Neural crest cell (in vitro differentiated cells): ENCODE measurements at regions not wholly inside any gene's neighbourhood (a gene's known extent, or its start where the extent isn't known, plus 50 kb on each side); places are given as distances from the start of the nearest gene placed in this dataset.
A peak's percentile ranks its signal among the peaks of the same experiment; 100 is the strongest.

ENCODE experiments used
- DNase-seq: peaks from one replicate; pipeline ENCODE4 v3.0.0; 2021; ENCODE audit warnings: low read depth, mixed read lengths, low spot score
- H3K27ac Mint-ChIP-seq: one replicate; pipeline ENCODE4 v1.8.0; 2021; ENCODE audit warnings: mild to moderate bottlenecking, mixed read lengths; ENCODE audit not compliant: unreplicated experiment
- H3K27me3 Mint-ChIP-seq: 2 replicates; pipeline ENCODE4 v1.8.0; 2021; ENCODE audit warnings: low read depth, mild to moderate bottlenecking, mixed read lengths
- H3K36me3 Mint-ChIP-seq: 2 replicates; pipeline ENCODE4 v1.8.0; 2021; ENCODE audit warnings: low read depth, mild to moderate bottlenecking, mixed read lengths
- H3K4me1 Mint-ChIP-seq: 2 replicates; pipeline ENCODE4 v1.8.0; 2021; ENCODE audit warnings: mixed read lengths
- H3K4me3 Mint-ChIP-seq: one replicate; pipeline ENCODE4 v1.8.0; 2021; ENCODE audit warnings: mild to moderate bottlenecking, mixed read lengths
- H3K9me3 Mint-ChIP-seq: 2 replicates; pipeline ENCODE4 v1.8.0; 2021; ENCODE audit warnings: mixed read lengths
- TF ChIP-seq, protein P1 (sequence below): fragments of 200-600 bp; sonication (generic); conservative IDR thresholded peaks from 2 replicates; pipeline ENCODE4 v1.5.0; 2021; ENCODE audit warnings: antibody characterized with exemption, mild to moderate bottlenecking

DNA sequence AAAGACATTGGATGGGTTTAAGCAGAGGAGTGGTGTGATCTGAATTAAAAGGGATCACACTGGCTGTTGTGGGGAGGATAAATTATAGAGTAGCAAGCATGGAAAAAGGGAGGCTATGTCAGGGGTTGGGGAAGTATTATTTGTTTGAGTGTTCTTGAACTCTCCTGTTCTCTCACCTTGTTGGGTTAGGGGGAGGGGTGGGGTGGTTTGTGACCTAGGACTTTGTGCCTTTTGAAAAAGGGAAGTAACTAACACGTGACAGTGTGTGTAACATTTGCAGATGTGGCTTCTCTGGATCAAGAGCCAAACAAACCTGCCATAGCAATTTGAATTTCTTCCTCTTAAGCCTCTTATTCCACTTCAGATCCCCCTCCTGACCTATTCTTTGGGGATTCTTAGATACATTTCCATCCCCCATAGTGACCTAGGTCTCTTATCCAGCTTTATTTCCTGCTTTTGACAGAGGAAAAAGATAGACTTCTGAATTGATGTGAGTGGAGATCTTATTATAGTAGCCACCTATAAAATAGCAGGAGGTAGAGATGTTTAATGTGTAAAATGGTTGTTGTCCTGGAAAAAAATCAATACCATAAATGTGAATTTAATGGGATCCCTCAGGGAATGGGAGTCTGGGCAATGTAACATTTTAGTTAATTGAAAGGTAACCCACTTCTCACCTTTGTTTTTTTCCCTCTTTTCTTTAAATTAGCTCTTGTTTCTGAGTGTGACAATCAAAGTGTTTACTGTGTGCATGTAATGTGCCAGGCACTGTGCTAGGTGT, 120.4 kb downstream of the CT47B1 start:
- Mint-ChIP-seq H3K27me3 (no peaks in the 10 kb centered on the region), H3K4me1 (peaks cover 19% of the 10 kb centered on the region), H3K36me3 (no peaks in the 10 kb centered on the region), H3K9me3 (no peaks in the 10 kb centered on the region), H3K4me3 (no peak overlapping the region), H3K27ac (no peak overlapping the region)
- no peak for DNase-seq
- TF ChIP-seq, protein P1, sequence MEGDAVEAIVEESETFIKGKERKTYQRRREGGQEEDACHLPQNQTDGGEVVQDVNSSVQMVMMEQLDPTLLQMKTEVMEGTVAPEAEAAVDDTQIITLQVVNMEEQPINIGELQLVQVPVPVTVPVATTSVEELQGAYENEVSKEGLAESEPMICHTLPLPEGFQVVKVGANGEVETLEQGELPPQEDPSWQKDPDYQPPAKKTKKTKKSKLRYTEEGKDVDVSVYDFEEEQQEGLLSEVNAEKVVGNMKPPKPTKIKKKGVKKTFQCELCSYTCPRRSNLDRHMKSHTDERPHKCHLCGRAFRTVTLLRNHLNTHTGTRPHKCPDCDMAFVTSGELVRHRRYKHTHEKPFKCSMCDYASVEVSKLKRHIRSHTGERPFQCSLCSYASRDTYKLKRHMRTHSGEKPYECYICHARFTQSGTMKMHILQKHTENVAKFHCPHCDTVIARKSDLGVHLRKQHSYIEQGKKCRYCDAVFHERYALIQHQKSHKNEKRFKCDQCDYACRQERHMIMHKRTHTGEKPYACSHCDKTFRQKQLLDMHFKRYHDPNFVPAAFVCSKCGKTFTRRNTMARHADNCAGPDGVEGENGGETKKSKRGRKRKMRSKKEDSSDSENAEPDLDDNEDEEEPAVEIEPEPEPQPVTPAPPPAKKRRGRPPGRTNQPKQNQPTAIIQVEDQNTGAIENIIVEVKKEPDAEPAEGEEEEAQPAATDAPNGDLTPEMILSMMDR, result no peak

DNA sequence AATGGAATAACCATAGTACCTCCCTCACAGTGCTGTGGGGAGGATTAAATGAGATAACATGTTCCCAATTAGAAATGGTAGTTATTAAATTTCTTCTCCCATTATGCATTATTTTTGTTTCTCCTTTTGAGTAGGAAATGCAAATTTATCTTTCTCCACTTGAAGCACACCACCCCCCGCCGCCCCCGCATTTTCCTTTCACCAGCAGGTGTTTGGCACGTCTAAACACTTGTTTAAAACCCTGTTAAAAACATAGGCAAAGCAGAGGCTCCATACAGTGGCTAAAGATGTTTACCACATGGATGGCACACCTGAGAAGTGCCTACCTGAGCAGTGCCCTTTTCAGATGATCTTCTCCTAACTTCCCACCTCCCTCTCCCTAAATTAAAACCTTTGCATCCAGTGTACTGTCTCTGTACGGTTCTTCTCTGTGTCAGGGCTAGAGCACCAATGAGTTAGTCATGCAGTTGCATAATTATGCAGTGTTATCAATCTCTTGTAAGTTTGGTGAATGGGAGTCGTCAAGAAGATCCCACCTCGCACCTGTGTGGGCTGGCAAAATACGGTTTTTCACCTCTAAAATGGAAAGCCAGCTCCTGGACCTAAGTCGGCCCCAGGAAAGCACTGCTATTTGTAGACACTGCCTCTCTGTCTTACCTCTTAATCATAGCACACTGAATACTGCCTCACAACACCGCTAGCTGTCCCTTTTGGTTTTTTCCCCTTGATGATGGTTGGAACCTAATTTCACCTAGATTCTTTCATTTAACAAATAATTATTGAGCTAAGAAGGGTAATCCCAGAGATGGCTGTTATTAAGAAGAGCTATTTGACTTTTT, 122.0 kb downstream of the CT47B1 start:
- H3K4me1 Mint-ChIP-seq, result peaks cover 19% of the 10 kb centered on the region
- no peaks in the 10 kb centered on the region for H3K27me3 Mint-ChIP-seq
- no peaks in the 10 kb centered on the region for H3K9me3 Mint-ChIP-seq
- H3K4me3 Mint-ChIP-seq, result no peak overlapping the region
- no peaks in the 10 kb centered on the region for H3K36me3 Mint-ChIP-seq
- H3K27ac Mint-ChIP-seq, result no peak overlapping the region
- TF ChIP-seq, protein P1, result no peak
- no peak for DNase-seq

DNA sequence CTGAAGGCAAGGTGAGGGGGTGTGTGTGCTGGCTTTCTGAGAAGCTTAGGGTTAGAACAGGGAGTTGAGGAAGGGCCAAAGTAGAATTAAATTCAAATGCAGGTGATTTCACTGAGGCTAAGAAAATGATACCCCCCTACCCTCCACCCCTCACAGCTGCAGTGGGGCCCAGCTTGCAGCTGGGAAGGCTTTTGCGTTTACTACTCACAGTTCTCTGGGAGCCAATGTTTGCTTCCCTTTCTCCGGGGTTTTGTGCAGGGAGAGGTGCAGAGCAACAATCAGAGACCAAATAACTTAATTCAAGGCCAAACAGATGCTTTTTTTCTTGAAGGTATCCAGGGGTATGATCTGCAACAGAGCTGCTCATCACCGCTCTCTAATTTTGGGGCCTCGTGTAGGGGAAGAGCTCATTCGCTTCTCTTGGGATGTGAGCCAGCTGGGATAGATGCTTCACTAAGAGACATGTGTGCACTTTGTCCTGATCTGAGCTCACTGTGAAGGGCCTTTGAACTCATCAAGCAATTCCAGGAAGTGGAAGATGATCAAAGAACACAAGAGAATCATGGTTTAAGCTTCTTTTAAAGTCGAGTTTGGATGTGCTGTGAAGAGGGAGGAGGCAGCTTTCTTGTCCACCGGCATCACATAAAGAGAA, 122.7 kb upstream of the C1GALT1C1 start:
- Mint-ChIP-seq H3K4me3 (no peak overlapping the region), H3K27ac (peak overlapping the region; percentile 45), H3K9me3 (no peaks in the 10 kb centered on the region), H3K27me3 (no peaks in the 10 kb centered on the region), H3K4me1 (peaks cover 19% of the 10 kb centered on the region), H3K36me3 (no peaks in the 10 kb centered on the region)
- DNase-seq, result no peak
- TF ChIP-seq, protein P1, result no peak

DNA sequence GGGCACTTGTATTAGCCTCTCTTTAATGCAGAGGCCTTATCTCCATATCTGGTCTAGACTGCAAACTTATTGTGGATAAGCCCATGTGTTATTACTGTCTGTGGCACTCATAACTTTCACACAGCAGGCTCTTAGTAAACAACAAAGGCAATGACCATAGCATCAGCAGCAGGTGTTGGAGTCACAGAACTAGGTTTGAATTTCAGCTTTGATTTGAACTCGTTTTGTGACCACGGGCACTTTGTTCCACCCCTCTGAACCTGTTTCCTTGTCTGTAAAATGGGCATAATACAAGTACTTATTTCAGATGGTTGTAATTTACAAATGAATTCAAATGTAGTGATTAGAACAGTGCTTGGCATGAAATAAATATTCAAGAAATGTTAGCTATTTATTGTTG, 121.8 kb upstream of the C1GALT1C1 start:
- Mint-ChIP-seq H3K4me1 (peaks cover 19% of the 10 kb centered on the region), H3K9me3 (no peaks in the 10 kb centered on the region)

DNA sequence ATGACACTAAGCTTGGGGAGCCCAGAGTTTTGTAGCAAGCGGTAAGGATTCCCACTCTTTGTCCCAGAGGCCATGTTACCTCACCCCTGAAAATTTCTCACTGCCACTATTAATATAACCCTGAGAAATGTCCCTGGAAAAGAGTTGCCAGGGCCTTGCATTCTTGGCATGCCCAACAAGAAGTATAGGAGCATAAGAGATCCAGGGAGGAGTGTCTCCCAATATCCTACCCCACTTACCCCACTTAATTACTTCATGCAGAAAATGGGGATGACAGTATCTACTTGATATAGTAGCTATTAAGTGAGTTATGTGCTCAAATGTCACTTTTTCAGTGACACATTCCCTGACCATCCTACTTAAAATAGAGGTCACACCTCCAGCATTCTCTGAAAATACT, 120.5 kb upstream of the C1GALT1C1 start:
- H3K9me3 Mint-ChIP-seq, result no peaks in the 10 kb centered on the region
- H3K27me3 Mint-ChIP-seq, result no peaks in the 10 kb centered on the region
- no peak for DNase-seq
- H3K36me3 Mint-ChIP-seq, result no peaks in the 10 kb centered on the region
- H3K27ac Mint-ChIP-seq, result no peak overlapping the region
- no peak overlapping the region for H3K4me3 Mint-ChIP-seq
- TF ChIP-seq, protein P1, result no peak
- H3K4me1 Mint-ChIP-seq, result peaks cover 19% of the 10 kb centered on the region

More for the DNA sequence above, 121.8 kb upstream of the C1GALT1C1 start:
- no peak for DNase-seq
- H3K4me3 Mint-ChIP-seq, result no peak overlapping the region
- H3K27me3 Mint-ChIP-seq, result no peaks in the 10 kb centered on the region
- TF ChIP-seq, protein P1, result no peak
- no peak overlapping the region for H3K27ac Mint-ChIP-seq
- no peaks in the 10 kb centered on the region for H3K36me3 Mint-ChIP-seq
